Left colon (tissue), 2 donors: ENCODE measurements at regions not wholly inside any gene's neighbourhood (a gene's known extent, or its start where the extent isn't known, plus 50 kb on each side); places are given as distances from the start of the nearest gene placed in this dataset.

Experiments
- ATAC-seq: fragments of 200-7000 bp; cut with Tn5 transposase; one replicate; pipeline ENCODE4 v1.9.1; 2020; ENCODE audit warnings: mild to moderate bottlenecking, moderate library complexity
- DNase-seq, 2 donors: peaks; one replicate each; pipeline ENCODE4 v3.0.0-alpha.2; 2020
- intact Hi-C, 2 donors: fragments of 100-400 bp; cut with DNase I in 1 of 2; cut with micrococcal nuclease in 1 of 2; formaldehyde crosslinking; loops; one replicate each; pipeline versions ENCODE4 v1.11.2 to v1.14.0; 2022; cut with DNase I, micrococcal nuclease
- donor health status: DM: no; HTN: no; CAD: no.
- donor health status: DM: yes; HTN: yes; CAD: no.

- ATAC-seq, result no peak
- DNase-seq, result no peak
- intact Hi-C loops, result no loop called here
Measured at GRCh38 chr12:92619730-92620684, 82.8 kb upstream of the PLEKHG7 start.

- DNase-seq (no peak), ATAC-seq (no peak)
- intact Hi-C loops, result no loop called here
Measured at GRCh38 chr12:92619026-92619425, 83.8 kb upstream of the PLEKHG7 start.

- intact Hi-C loops, result no loop called here
- DNase-seq (no peak), ATAC-seq (no peak)
Measured at GRCh38 chr12:92615703-92616102, 87.1 kb upstream of the PLEKHG7 start.

- intact Hi-C loops, result no loop called here
- DNase-seq (no peak), ATAC-seq (no peak)
Measured at GRCh38 chr12:92615086-92615485, 87.7 kb upstream of the PLEKHG7 start.

- intact Hi-C loops, result no loop called here
- ATAC-seq (no peak), DNase-seq (no peak)
Measured at GRCh38 chr12:92614502-92614901, 88.3 kb upstream of the PLEKHG7 start.

GRCh38 chr12:92614001-92614400 lies 88.8 kb upstream of the PLEKHG7 start:
- intact Hi-C loops, result no loop called here
- ATAC-seq (no peak), DNase-seq (no peak)

GRCh38 chr12:92612611-92613010 lies 90.2 kb upstream of the PLEKHG7 start:
- intact Hi-C loops, result no loop called here
- ATAC-seq, result no peak
- DNase-seq, result no peak

GRCh38 chr12:92608151-92609091 lies 94.4 kb upstream of the PLEKHG7 start:
- intact Hi-C loops, result no loop called here
- peak; percentile 60 for ATAC-seq
- no peak for DNase-seq

- DNase-seq (no peak), ATAC-seq (no peak)
- intact Hi-C loops, result no loop called here
Measured at GRCh38 chr12:92606956-92607355, 95.8 kb upstream of the PLEKHG7 start.

- DNase-seq (no peak), ATAC-seq (no peak)
- intact Hi-C loops, result no loop called here
Measured at GRCh38 chr12:92605621-92606170, 97.1 kb upstream of the PLEKHG7 start.

- no peak for ATAC-seq
- intact Hi-C loops, result no loop called here
- DNase-seq, result no peak
Measured at GRCh38 chr12:92604786-92605185, 98.0 kb upstream of the PLEKHG7 start.

GRCh38 chr12:92603741-92604432 lies 98.9 kb upstream of the PLEKHG7 start:
- ATAC-seq, result no peak
- no peak for DNase-seq
- intact Hi-C loops, result no loop called here

GRCh38 chr12:92602930-92603623 lies 99.7 kb upstream of the PLEKHG7 start:
- no peak for DNase-seq
- no peak for ATAC-seq
- intact Hi-C loops, result no loop called here

- DNase-seq (no peak), ATAC-seq (no peak)
- intact Hi-C loops, result no loop called here
Measured at GRCh38 chr12:92602476-92602875, 100.3 kb upstream of the PLEKHG7 start.

- intact Hi-C loops, result no loop called here
- ATAC-seq, result no peak
- no peak for DNase-seq
Measured at GRCh38 chr12:92601680-92602079, 101.1 kb upstream of the PLEKHG7 start.

GRCh38 chr12:92601176-92601575 lies 101.6 kb upstream of the PLEKHG7 start:
- no peak for DNase-seq
- intact Hi-C loops, result no loop called here
- ATAC-seq, result no peak

- DNase-seq, result no peak
- intact Hi-C loops, result no loop called here
- ATAC-seq, result no peak
Measured at GRCh38 chr12:92600052-92600451, 102.7 kb upstream of the PLEKHG7 start.

GRCh38 chr12:92597997-92598396 lies 104.8 kb upstream of the PLEKHG7 start:
- intact Hi-C loops, result no loop called here
- ATAC-seq (no peak), DNase-seq (no peak)
